GM19193 (cell line): ENCODE measurements at regions not wholly inside any gene's neighbourhood (a gene's known extent, or its start where the extent isn't known, plus 50 kb on each side); places are given as distances from the start of the nearest gene placed in this dataset.

Experiments used
- POLR2A ChIP-seq: IDR thresholded peaks from 4 replicates; pipeline ENCODE4 v1.6.1; 2011; ENCODE audit not compliant: insufficient read depth, insufficient read length; ENCODE audit errors: extremely low read depth

- TF ChIP-seq POLR2A, result no peak
These were observed 1514.4 kb downstream of the BRD1 start for GRCh38 chr22:48313175-48313830.

- TF ChIP-seq POLR2A, result no peak
These were observed 1516.9 kb downstream of the BRD1 start for GRCh38 chr22:48310740-48311139.

- TF ChIP-seq POLR2A, result no peak
These were observed 1517.4 kb downstream of the BRD1 start for GRCh38 chr22:48310289-48310688.

GRCh38 chr22:48309836-48310235, 1517.8 kb downstream of the BRD1 start:
- TF ChIP-seq POLR2A, result no peak

GRCh38 chr22:48309115-48309705, 1518.5 kb downstream of the BRD1 start:
- TF ChIP-seq POLR2A, result no peak

GRCh38 chr22:48307931-48308330, 1519.7 kb downstream of the BRD1 start:
- no peak for TF ChIP-seq POLR2A

- no peak for TF ChIP-seq POLR2A
These were observed 1520.7 kb downstream of the BRD1 start for GRCh38 chr22:48306785-48307510.

- no peak for TF ChIP-seq POLR2A
These were observed 1521.4 kb downstream of the BRD1 start for GRCh38 chr22:48306284-48306683.

- no peak for TF ChIP-seq POLR2A
These were observed 1521.9 kb downstream of the BRD1 start for GRCh38 chr22:48305726-48306235.

- no peak for TF ChIP-seq POLR2A
These were observed 1524.3 kb downstream of the BRD1 start for GRCh38 chr22:48303369-48303725.

- TF ChIP-seq POLR2A, result no peak
These were observed 1524.9 kb downstream of the BRD1 start for GRCh38 chr22:48302657-48303368.

- no peak for TF ChIP-seq POLR2A
These were observed 1525.8 kb downstream of the BRD1 start for GRCh38 chr22:48301908-48302307.

- TF ChIP-seq POLR2A, result no peak
These were observed 1526.3 kb downstream of the BRD1 start for GRCh38 chr22:48301421-48301820.

- TF ChIP-seq POLR2A, result no peak
These were observed 1526.8 kb downstream of the BRD1 start for GRCh38 chr22:48300877-48301276.

GRCh38 chr22:48299801-48300200, 1527.9 kb downstream of the BRD1 start:
- TF ChIP-seq POLR2A, result no peak
